HFF-Myc (cell line): ENCODE measurements at regions not wholly inside any gene's neighbourhood (a gene's known extent, or its start where the extent isn't known, plus 50 kb on each side); places are given as distances from the start of the nearest gene placed in this dataset.
"Not testable (repeated sequence)": the region's sequence is repeated elsewhere in the genome, so short reads cannot be mapped to it uniquely, and the experiment has no call there.

Experiments
- DNase-seq: peaks from one replicate; pipeline ENCODE4 v3.0.0-alpha.2; 2011; ENCODE audit warnings: low read depth; ENCODE audit errors: extremely low read depth
- H3K4me3 ChIP-seq: replicated peaks from 2 replicates; pipeline ENCODE4 v1.5.1; 2011; ENCODE audit warnings: low read depth, mild to moderate bottlenecking, control low read depth, low read length
- CTCF ChIP-seq: IDR thresholded peaks from 2 replicates; pipeline ENCODE4 v1.5.1; 2012; ENCODE audit warnings: mild to moderate bottlenecking, low read depth, low read length, control low read depth; ENCODE audit errors: missing control alignments

- TF ChIP-seq CTCF, result no peak
- no peak overlapping the region for H3K4me3 ChIP-seq
- DNase-seq, result no peak
These were observed 418.4 kb upstream of the PMFBP1 start for GRCh38 chr16:72590151-72590937.

GRCh38 chr16:72588551-72588950, 416.6 kb upstream of the PMFBP1 start:
- no peak for TF ChIP-seq CTCF
- no peak overlapping the region for H3K4me3 ChIP-seq
- no peak for DNase-seq

GRCh38 chr16:72578061-72578460, 406.1 kb upstream of the PMFBP1 start:
- not testable (repeated sequence) for DNase-seq, H3K4me3 ChIP-seq

GRCh38 chr16:72576189-72576588, 404.2 kb upstream of the PMFBP1 start:
- DNase-seq, result no peak
- TF ChIP-seq CTCF, result no peak
- H3K4me3 ChIP-seq, result no peak overlapping the region

- no peak for DNase-seq
- no peak for TF ChIP-seq CTCF
- H3K4me3 ChIP-seq, result no peak overlapping the region
These were observed 397.7 kb upstream of the PMFBP1 start for GRCh38 chr16:72569677-72570076.

- DNase-seq, result no peak
- no peak for TF ChIP-seq CTCF
These were observed 396.5 kb upstream of the PMFBP1 start for GRCh38 chr16:72568502-72568901.

GRCh38 chr16:72566174-72566573, 394.2 kb upstream of the PMFBP1 start:
- no peak for DNase-seq
- no peak for TF ChIP-seq CTCF
- H3K4me3 ChIP-seq, result no peak overlapping the region

More at GRCh38 chr16:72568502-72568901, 396.5 kb upstream of the PMFBP1 start:
- H3K4me3 ChIP-seq, result no peak overlapping the region
